ENCODE measurements at regions not wholly inside any gene's neighbourhood (a gene's known extent, or its start where the extent isn't known, plus 50 kb on each side); places are given as distances from the start of the nearest gene placed in this dataset.
"Not testable (repeated sequence)": the region's sequence is repeated elsewhere in the genome, so short reads cannot be mapped to it uniquely, and the experiment has no call there.

DNA sequence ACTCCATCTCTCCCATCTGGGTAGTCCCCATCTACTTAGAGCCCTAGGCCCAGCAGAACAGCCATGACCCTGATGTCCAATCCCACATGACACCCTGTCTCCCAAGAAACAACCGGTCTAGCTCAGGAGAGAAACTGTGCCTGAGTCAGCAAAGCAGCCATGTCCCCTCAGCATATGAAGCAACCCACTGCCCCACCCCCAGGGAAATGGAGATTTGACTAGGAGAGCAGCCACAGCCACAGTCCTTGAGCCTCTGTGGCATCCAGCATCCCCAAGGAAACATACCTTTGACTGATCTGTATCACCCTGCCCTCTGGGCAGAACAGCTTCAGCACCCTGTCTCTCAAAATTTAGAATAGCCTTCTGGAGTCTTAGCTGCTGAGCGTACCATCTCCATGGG is 641.9 kb upstream of the FBXO33 start:
- no peak for DNase-seq

DNA sequence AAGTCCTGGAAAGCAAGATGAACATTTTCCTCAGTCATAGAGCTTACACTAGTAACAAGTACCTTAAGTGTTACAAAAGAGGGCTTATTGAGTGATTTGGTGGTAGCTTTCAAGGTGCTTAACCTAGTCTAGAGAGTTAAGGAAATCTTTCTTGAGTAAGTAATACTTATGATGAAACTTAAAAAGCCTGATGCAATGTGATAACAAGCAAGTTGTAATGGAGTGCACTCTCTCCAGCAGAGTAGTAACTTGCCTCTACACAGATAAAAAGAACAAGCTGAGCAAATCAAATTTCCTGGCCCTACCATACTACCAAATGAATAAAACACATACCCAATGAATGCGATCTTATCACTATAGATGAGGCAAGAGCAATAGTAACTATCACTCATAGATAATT is 639.9 kb upstream of the FBXO33 start:
- DNase-seq: no peak

DNA sequence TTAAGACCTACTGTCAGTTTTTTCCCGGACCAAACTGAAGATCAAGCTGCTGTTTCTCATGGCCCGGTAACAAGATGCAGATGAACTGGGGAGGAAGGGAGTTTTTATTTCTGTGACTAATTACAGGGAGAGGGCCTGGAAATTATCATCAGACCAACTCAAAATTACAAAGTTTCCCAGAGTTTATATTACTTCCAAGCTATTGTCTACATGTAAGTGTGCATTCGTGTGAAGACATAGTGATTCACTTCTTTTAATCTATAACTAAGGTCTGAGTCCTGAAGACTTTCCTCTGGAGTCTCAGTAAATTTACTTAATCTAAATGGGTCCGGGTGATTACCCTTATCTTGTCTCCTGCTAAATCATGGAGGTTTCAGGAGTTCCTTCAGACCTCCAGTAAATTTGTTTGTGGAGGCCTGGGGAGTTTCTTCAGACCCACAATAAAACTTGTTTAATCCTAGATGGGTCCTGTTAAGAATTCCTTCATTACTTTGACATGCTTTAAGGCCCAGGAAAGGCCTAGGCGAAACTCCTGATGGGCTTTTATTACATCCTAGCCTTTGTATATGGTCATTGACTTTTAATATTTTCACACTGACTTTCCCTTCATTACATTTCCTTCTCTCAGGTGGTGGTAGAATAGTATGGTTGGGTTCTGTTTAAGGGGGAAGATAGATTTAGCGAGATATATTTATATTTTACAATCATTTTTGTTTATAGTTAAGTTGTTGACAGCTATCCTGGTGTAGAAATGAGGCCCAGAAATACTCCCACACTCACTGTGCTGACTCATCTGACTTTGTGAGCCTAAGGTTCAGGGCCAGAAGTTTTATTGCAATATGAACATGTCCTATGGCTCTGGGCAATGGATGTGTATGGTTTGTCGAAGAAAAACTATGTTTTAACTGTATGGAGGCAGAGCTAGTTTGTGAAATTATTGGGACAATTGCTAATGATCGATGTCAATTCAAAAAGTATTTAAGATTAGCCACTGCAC is 627.0 kb upstream of the FBXO33 start:
- DNase-seq: no peak

DNA sequence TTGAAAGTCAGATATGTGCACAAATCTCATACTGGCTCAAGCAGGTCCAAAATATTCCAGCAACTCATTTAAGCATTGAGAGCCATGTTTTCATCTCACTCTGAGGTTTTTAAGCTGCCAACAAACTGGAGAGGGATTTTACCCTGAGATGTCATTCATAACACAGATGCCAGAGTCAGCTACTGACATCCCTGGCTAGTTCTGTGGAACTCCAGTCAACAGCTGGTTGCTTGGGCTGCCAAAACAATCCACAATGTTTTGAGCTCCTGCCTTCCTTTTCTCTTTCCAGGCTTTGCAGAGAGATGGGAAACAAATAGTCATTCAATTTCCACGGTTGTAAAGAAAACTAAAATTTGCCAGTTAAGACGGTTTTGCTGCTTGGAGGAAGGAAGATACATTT is 621.2 kb upstream of the FBXO33 start:
- no peak for DNase-seq

DNA sequence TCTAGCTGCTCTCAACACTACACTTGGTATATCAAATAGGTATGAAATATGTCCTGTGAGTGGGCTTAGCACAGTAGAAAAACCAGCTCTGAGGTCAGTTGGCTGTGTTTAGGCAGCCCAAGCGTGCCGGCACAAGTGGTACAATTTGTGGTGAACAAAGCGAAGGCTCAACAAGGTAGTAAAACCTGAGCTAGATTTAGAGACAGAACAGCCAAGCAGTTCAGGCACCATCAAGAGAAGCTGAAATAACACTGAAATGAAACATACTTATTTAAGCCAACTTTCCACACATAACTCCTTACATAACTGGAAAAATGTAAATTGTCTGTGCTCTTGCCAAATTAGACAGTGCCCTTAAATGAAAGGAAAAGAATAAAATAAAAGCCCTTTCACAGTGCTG is 596.8 kb upstream of the FBXO33 start:
- DNase-seq: no peak

DNA sequence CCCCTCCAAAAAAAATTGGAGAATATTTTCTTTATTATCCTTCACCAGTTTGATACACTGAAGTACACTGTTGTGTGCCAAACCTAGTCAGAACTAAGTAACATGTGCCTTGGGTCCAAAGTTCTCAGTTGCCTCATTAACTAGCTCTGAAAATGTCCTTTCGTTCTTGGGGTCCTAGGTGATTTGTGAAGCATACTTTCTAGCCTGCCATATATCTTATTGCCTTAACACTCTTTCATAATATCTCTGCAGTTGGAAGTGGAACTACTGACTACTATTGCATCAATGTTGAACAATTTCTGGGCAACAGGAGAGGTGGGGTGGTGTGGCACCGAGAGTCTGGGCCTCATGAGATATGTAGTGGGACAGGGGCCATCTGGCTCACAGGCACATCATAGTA is 592.9 kb upstream of the FBXO33 start:
- no peak for DNase-seq

DNA sequence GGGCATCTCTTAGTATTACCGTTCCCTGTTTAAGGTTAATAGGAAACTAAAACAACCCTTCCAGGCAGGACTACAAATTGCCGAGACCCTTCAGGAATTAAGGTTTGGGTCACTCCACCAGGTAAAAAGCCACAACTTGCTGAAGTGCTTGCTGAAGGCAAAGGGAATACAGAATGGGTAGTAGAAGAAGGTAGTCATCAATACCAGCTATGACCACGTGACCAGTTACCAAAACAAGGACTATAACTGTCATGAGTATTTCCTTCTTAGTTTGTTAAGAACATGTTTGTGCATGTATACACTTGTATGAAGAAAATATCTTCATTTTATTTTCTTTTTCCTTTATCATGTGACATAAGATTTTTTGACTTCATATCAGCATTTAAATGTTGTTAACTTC is 578.7 kb upstream of the FBXO33 start:
- DNase-seq: no peak

DNA sequence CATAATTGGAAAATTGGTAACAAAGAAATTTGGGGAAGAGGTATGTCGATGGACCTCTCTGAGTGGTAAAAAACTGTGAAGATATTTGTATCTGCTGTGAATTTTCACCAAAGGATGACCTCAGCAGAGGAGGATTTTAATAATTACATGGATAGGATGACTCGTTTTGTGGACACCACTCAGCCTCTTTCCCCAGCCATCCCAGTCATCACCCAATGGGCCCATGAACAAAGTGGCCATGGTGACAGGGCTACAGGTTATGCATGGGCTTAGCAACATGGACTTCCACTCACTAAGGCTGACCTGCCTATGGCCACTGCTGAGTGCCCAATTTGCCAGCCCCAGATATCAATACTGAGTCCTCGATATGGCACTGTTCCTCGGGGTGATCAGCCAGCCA is 577.5 kb upstream of the FBXO33 start:
- no peak for DNase-seq

DNA sequence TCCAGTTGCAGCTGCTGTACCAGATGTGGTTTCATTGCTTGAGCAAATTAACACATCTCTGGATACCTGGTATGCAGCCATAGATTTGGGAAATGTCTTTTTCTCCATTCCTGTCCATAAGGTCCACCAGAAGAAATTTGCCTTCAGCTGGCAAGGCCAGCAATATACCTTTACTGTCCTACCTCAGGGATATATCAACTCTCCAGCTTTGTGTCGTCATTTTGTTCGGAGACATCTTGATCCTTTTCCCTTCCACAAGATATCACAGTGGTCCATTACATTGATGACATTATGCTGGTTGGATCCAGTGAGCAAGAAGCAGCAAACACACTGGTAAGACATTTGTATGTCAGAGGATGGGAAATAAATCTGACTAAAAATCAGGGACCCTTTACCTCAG is 576.1 kb upstream of the FBXO33 start:
- not testable (repeated sequence) for DNase-seq

DNA sequence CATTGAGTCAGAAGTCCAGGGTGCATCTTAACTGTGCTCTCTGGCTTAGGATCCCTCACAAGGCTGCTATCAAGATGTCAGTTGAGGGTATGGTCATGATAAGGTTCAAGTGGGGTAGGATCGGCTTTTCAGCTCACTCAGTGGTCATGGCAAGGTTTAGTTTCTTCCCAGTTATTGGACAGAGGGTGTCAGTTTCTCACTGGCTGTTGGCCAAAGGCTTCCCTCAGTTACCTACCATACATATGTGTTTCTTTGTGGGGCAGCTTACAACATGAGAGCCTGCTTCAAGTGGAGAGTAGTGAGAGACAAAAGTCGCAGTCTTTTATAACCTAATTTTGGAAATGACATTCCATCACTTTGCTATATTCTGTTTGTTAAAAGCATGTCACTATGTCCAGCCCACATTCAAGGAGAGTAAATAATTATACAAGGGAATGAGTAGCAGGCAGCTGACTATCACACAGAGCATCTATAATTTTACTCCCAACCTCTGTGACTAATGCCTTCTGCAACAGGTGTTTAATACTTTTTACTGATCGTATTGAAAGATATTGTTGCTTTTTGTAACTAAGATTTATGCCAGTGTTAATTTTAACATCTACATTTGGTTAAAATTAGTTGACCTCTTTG is 572.8 kb upstream of the FBXO33 start:
- DNase-seq: no peak

DNA sequence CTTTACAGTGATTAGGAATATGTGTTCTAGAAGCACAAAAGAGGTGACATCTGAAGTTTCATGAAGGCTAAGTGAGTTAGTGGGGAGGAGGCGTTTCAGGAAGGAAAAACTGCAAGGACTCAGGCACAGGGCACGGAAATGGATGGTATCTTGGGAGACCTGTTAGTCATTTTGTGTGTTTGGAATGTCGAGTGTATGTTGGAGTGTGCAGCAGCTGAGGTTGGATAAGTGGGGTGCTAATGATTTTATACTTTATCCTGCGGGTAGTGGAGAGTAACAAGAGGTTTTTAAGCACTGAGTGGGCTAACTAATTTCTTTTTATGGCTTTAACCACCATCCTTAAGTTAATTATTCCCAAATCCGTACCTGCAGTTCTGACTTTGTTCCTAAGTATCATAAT is 571.5 kb upstream of the FBXO33 start:
- DNase-seq: no peak

DNA sequence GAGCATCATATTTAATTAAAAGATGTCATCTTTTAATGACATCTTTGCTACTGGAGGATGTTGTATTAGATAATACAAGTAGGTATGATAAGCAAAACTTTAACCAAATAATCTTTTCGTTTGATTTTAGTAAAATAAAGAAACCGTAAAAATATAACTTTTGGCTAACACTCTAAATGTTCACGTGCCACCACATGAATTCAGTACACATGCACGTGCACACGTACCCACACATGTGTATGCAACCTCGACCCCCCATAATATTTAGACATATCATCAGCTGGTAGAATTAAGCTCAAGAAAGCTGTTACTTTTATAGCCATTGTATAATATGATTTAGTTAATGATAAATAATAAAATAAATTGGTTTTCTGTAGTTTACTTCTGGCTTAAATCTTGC is 566.6 kb upstream of the FBXO33 start:
- DNase-seq: no peak

DNA sequence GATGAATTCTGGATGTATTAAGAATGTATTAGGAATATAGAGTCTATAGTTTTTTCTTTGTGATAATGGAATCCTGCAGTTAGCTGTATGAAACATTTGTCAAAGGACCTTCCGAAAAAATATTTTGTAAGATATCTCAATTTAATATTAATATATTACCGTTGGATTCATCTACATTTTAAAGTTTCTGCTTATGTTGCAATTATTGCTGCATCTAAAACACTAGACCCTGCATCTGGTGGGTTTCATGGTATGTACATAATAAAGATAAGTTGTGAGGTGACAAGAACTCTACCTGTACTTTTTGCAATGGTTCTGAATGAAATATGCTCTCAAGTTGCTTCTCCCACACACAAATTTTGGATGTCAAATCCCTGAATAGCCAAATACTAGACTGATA is 565.9 kb upstream of the FBXO33 start:
- no peak for DNase-seq

DNA sequence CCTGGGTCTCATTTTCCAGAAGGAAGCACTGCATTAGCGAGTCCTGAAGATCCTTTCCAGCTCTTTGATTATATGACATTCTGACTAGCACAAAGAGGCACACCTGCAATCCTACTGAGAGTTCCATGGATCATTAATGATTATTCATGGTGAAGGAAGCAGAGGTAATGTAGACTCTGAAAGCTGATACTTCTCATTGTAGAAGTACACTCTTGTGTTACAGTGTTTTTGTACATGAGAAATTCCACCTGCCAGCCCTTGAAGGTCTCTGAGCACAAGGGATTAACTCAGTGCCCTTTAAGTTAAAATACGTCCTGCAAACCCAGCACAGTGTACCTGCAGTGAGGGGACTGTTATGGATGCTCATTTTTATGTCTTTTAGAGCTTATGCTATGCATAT is 558.8 kb upstream of the FBXO33 start:
- DNase-seq: no peak

DNA sequence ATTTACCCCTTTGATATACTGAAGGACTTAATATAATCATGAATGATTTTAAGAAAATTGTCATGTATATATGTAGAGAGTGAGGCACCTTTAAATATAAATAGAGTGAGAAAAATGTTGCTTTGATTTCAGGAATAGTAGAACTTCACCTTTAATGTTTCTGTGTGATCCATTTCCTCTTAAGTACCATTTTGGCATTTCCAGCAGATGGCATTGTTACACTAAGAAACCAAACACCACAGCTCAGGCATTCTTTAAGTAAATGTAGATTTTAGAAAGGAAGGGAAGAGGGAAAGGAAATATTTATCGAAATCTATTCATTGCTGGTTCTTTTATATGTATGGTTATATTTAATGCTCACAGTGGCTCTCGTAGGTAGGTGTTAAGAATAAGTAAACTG is 556.7 kb upstream of the FBXO33 start:
- DNase-seq: peak in 1 of 6 experiments; percentile 5

DNA sequence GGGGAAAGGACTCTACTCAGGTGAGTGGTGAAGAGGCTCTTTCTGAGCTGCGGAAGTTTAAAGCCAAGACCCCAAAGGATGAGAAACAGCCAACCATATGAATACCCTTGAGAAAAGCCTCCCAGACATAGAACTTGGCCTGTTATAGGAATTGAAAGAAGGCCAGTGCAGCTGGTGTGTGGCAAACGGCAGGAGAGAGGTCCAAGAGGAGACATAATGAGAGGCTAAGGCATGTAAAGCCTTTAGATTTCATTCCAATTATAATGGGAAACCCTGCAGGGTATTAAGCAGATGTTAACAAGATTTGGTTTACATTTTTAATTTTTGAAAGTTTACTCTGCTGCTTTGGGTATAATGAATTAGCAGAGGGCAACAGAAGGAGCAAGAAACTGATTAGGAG is 552.1 kb upstream of the FBXO33 start:
- no peak for DNase-seq

DNA sequence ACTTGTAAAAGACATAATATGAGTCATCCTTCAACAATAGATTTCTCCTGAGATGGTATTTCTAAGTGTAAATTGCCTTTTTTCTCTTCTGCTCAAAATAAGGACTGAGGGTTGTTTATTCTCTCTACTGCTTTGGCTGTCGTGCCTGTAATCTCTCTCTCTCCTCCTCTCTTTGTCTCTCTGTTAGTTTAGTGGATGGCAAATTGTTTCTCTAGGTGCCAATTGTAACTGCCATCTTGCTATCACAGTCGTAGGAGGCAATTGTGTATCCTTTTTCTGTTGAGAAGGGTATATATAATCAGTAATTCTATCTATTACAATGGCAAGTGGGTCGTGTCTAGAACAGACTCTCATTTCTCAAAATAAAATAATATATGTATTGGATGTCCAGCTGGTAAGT is 545.0 kb upstream of the FBXO33 start:
- no peak for DNase-seq

DNA sequence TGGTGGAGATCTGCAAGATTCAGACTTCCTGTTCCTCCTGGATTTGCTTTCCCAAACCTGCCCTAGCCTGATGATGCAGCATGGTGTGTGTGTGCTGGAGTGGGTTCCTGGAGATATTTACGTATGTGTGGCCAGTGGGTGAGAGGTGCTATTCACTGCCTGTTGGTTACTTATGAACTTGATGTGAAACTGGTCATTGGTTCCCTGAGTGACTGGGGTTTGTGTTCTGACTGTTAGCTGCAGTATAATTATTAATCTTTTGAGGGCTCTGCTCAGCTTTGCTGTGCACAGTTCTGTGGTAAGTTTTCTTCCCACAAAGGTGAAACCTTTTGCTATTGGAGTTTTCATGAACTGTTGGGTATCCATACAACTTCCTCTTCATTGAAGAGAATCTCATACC is 541.8 kb upstream of the FBXO33 start:
- DNase-seq: no peak

DNA sequence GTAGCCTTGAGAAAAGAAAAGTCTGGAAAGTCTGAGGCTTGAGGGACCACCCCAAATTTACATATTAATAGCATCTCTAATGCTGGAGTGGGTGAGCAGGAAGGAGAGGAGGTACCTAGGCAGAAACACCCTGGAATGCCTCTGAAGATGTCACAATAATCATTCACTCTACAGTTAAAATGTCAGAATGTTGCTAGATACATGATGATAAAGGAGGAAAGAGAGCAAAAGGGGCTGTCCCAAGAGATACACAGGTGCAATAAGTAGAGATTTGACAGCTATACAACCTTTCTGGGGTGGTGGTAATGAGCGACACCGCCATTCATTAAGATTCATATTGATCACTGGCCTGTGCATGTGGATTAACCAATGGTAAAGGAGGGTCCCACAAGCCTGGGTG is 540.5 kb upstream of the FBXO33 start:
- DNase-seq: no peak

DNA sequence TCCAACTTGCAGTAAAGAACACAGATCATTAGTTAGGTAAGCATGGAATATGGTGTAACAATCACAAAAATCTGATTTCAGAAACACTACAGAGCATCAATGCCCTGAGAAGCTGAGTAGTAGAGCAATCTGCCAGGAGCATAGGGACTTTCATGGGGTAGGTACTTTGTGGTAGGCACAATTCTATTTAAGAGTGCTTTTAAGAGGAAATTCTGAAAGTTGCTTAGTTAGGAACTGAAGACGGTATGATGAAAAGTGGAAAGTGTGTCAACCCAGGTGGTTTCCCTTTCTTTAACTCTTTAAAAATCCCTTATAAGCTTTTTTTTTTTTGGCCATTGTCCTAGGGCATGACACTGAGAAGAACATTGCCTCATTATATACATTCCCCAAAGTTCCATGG is 535.7 kb upstream of the FBXO33 start:
- DNase-seq: no peak

DNA sequence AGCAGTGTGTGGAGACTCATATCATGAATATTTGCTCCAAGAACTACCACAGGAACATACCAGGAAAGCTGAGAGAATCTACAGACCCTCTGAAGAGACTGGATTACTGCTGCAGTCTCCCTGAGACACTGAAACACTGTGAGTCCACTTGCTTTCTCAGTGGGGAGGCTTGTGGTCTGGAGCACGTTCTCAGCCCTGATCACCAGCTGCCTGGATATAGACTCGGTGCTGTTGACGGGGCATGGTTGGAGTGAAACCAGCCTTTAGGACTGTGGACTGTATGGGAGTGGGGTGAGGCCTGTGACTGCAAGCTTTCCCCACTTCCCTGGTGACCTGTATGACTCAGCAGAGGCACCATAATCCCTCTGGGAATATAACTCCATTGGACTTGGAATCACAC is 525.8 kb upstream of the FBXO33 start:
- no peak for DNase-seq

DNA sequence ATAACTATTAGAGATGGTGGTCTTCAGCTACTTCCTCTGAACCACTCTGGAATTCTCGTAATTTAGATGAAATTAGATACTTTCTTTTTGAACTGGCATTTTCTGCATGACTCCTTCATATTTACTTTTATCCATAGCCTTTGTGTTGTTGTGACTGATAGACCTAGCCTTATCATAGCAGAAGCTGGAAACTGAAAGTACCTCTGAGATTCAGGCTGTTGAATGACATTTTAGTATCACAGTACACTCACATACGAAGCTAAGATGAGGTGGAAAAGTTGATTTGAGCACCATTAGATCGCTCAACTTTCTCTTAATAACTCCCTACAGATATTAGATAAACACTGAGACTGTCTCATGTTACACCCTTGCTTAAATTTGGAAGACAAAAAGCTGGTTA is 525.1 kb upstream of the FBXO33 start:
- DNase-seq: no peak

DNA sequence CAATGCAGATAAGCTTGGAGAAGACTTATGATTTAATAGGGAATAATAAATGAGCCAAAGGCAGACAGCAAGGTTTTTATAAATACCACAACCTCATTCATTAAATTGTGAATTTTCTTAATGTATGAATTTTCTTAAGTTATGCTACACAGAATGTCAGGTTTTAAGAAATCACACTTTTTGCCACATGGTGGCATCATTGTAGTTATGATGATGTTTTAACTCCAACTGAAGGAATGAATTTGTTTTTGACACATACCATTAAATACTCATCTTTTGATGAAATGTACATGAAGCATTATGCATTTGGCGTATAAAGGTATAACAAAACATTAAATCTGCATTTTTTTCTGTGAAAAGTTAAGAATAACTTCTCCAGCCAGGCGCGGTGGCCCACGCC is 524.1 kb upstream of the FBXO33 start:
- DNase-seq: no peak

DNA sequence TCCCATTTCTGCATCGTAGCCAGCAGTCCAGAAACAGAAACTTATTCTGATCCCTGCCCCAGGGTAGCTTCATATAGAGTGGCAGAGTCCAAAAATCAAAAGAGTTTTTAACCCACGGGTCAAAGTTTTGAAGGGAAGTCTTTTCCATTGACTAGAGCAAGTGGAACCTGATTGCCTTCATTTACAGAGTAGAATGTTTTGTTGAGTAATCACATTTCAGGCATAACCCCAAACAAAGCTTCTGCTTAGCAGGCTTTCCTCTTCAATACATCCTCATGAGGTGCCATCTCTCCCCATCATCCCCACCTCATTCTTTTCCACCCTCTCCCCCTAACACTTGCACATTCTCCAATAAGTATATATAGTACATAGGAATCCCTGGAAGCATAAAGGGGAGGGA is 516.0 kb upstream of the FBXO33 start:
- no peak for DNase-seq

DNA sequence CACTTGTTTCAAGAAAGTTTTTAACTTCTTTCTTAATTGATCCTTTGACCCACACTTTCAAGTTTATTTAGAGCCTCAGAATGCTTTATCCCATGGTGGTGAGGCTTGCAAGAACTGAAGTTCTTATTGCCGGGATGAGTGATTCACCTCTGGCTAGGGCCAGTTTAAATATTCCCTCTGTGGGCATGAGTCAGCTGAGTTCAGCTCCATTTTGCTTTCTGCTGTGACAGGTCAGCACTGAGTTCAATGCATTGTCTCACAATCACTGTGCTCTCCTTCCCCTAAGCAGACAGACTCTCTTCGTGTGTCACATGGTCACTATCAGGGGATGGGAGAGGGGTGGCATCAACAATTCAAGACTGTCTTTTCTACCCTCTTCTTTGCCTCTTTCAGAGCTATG is 514.6 kb upstream of the FBXO33 start:
- no peak for DNase-seq
